ENCODE measurements at regions not wholly inside any gene's neighbourhood (a gene's known extent, or its start where the extent isn't known, plus 50 kb on each side); places are given as distances from the start of the nearest gene placed in this dataset.

GRCh38 chr10:76666891-76667290 lies 970.7 kb downstream of the KCNMA1 start (continued):
- TF ChIP-seq TEAD4 (CRISPR knock-in tag; IDR thresholded peaks at IDR 0.05) (no peak), ZNF121 (CRISPR knock-in tag; IDR thresholded peaks at IDR 0.05) (no peak), ZNF396 (CRISPR knock-in tag; IDR thresholded peaks at IDR 0.05; ENCODE audit: borderline replicate concordance) (no peak)

- H3K27me3 Mint-ChIP-seq (ENCODE audit: low read depth) = no peaks in the 10 kb centered on the region
- CTCF ChIA-PET = no interaction called here
- peaks cover 16% of the 10 kb centered on the region for H3K9me3 Mint-ChIP-seq
- no peaks in the 10 kb centered on the region for H3K36me3 Mint-ChIP-seq
- TF ChIP-seq NR3C1 (CRISPR knock-in tag; conservative IDR thresholded peaks at IDR 0.05; ENCODE audit: low read depth) (no peak), RORB (CRISPR knock-in tag; IDR thresholded peaks at IDR 0.05) (no peak), ZNF138 (CRISPR knock-in tag; conservative IDR thresholded peaks at IDR 0.05) (no peak)
- DNase-seq (ENCODE audit: low spot score) (no peak), ATAC-seq (no peak)
- no peak overlapping the region for H3K27ac Mint-ChIP-seq
- H3K4me3 Mint-ChIP-seq = no peak overlapping the region
- POLR2A ChIA-PET = no interaction called here
- H3K4me1 Mint-ChIP-seq = peaks cover 7% of the 10 kb centered on the region
These were observed 972.6 kb downstream of the KCNMA1 start for GRCh38 chr10:76665029-76665428.

- Mint-ChIP-seq H3K27ac (no peak overlapping the region), H3K4me3 (no peak overlapping the region), H3K9me3 (0 out of 2 replicates have a peak, but pooled peaks cover 5% of the 10 kb centered on the region), H3K36me3 (no peaks in the 10 kb centered on the region), H3K4me1 (no peaks in the 10 kb centered on the region), H3K27me3 (ENCODE audit: low read depth) (no peaks in the 10 kb centered on the region)
- no peak for ATAC-seq
- TF ChIP-seq CBFB (CRISPR knock-in tag; IDR thresholded peaks at IDR 0.05; ENCODE audit: low read depth) (no peak), ESRRA (CRISPR knock-in tag; IDR thresholded peaks at IDR 0.05; ENCODE audit: borderline replicate concordance) (no peak), FOXP4 (CRISPR knock-in tag; IDR thresholded peaks at IDR 0.05) (no peak), MLX (CRISPR knock-in tag; IDR thresholded peaks at IDR 0.05) (no peak), JAZF1 (CRISPR knock-in tag; IDR thresholded peaks at IDR 0.05) (no peak), ZNF671 (CRISPR knock-in tag; IDR thresholded peaks at IDR 0.05) (no peak), PREB (CRISPR knock-in tag; IDR thresholded peaks at IDR 0.05; ENCODE audit: borderline replicate concordance) (no peak), ZNF263 (CRISPR knock-in tag; IDR thresholded peaks at IDR 0.05; ENCODE audit: low read depth) (no peak), OVOL2 (CRISPR knock-in tag; IDR thresholded peaks at IDR 0.05; ENCODE audit: borderline replicate concordance) (no peak), ATF1 (CRISPR knock-in tag; IDR thresholded peaks at IDR 0.05) (no peak), ATF3 (CRISPR knock-in tag; conservative IDR thresholded peaks at IDR 0.05) (no peak), GTF2I (CRISPR knock-in tag; conservative IDR thresholded peaks at IDR 0.05) (no peak), ATF6 (CRISPR knock-in tag; IDR thresholded peaks at IDR 0.05) (no peak), ZBTB21 (CRISPR knock-in tag; IDR thresholded peaks at IDR 0.05; ENCODE audit: borderline replicate concordance) (no peak), IRF2 (CRISPR knock-in tag; IDR thresholded peaks at IDR 0.05; ENCODE audit: borderline replicate concordance, low read depth) (no peak)
- ChIA-PET POLR2A (no interaction called here), CTCF (no interaction called here)
- no peak for DNase-seq (ENCODE audit: low spot score)
These were observed 980.1 kb downstream of the KCNMA1 start for GRCh38 chr10:76657337-76658012.

All from WTC11 (cell line).